Neural progenitor cell (in vitro differentiated cells): ENCODE measurements at regions not wholly inside any gene's neighbourhood (a gene's known extent, or its start where the extent isn't known, plus 50 kb on each side); places are given as distances from the start of the nearest gene placed in this dataset.

ENCODE experiments used
- EZH2 ChIP-seq: fragments of 200-600 bp; sonication (generic); IDR thresholded peaks from 2 replicates; pipeline ENCODE4 v1.6.1; 2017; ENCODE audit warnings: antibody characterized with exemption, mild to moderate bottlenecking, moderate library complexity
- EZH2phosphoT487 ChIP-seq: fragments of 200-600 bp; sonication (generic); IDR thresholded peaks from 2 replicates; pipeline ENCODE4 v1.6.1; 2017; ENCODE audit warnings: antibody characterized with exemption
- TF ChIP-seq, protein P1 (sequence below): fragments of 200-600 bp; sonication (generic); IDR thresholded peaks from 2 replicates; pipeline ENCODE4 v1.5.1; 2017; ENCODE audit warnings: antibody characterized with exemption, mild to moderate bottlenecking

DNA sequence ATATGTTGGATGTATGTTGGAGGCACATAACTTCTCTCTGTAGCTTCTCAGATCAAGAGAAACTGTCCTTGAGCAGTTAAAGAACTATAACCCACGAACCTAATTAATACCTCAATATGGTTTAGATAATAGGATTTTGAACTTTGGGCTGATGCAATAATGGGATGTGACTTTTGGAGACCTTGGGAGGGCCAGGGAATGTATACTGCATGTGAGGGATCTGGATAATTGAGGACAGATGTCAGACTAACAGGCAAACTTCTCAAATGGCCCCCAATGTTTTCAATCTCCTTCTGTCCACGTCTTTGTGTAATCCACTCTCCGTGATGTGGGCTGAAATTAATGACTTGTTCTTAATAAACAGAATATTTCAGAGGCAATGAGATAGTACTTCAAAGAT lies 202.2 kb upstream of the FAT4 start:
- TF ChIP-seq, protein P1, sequence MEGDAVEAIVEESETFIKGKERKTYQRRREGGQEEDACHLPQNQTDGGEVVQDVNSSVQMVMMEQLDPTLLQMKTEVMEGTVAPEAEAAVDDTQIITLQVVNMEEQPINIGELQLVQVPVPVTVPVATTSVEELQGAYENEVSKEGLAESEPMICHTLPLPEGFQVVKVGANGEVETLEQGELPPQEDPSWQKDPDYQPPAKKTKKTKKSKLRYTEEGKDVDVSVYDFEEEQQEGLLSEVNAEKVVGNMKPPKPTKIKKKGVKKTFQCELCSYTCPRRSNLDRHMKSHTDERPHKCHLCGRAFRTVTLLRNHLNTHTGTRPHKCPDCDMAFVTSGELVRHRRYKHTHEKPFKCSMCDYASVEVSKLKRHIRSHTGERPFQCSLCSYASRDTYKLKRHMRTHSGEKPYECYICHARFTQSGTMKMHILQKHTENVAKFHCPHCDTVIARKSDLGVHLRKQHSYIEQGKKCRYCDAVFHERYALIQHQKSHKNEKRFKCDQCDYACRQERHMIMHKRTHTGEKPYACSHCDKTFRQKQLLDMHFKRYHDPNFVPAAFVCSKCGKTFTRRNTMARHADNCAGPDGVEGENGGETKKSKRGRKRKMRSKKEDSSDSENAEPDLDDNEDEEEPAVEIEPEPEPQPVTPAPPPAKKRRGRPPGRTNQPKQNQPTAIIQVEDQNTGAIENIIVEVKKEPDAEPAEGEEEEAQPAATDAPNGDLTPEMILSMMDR = no peak
- TF ChIP-seq EZH2 (no peak), EZH2phosphoT487 (no peak)
